NCI-H2029 treated with DMSO at 0.1 percent for 48 hours (cell line): ENCODE measurements at regions not wholly inside any gene's neighbourhood (a gene's known extent, or its start where the extent isn't known, plus 50 kb on each side); places are given as distances from the start of the nearest gene placed in this dataset.

Source experiments
- DNase-seq: peaks from one replicate; lab custom pipeline; 2025; lab: John Stamatoyannopoulos, UW

- DNase-seq: no peak
Observed at GRCh38 chr15:99921101-99921500, 187.9 kb upstream of the LYSMD4 start.

DNA sequence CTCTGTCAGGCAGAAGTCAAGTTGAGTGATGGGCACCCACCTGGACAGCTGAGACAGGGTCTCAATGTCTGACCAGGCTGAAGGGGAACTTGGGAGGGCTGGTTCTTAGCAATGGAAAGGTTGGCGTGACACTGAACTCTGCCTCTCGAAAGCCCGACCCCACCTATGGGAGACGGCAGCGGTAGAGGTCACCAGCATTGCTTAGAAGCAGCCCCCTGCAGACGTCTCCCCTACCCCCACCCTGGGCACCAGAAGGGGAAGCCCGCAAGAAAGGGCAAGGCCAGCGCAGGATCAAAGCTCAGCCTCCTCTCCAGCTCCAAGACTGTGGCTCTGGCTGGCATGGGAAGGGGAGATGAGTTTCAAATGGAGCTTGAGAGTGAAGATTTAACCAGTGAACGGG lies 184.8 kb upstream of the LYSMD4 start:
- no peak for DNase-seq

DNA sequence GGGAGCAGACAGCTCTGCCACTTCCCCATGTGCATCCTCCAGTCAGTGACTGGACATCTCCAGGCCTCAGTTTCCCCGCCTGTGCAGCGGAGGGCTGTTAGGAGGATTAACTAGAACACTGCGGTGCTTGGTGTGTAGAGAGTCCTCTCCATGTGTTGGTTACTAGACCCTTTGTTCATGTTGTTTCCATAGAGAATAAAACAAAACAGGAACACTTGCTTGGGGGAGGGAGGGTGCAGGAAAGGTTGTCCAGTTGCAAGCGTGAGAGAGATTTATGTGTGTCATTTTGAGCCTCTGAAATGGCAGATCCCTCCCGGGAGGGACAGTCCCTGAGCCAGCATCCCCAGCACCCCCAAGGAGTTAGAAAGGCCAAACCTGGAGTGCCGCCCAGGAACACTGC lies 184.0 kb upstream of the LYSMD4 start:
- no peak for DNase-seq

DNA sequence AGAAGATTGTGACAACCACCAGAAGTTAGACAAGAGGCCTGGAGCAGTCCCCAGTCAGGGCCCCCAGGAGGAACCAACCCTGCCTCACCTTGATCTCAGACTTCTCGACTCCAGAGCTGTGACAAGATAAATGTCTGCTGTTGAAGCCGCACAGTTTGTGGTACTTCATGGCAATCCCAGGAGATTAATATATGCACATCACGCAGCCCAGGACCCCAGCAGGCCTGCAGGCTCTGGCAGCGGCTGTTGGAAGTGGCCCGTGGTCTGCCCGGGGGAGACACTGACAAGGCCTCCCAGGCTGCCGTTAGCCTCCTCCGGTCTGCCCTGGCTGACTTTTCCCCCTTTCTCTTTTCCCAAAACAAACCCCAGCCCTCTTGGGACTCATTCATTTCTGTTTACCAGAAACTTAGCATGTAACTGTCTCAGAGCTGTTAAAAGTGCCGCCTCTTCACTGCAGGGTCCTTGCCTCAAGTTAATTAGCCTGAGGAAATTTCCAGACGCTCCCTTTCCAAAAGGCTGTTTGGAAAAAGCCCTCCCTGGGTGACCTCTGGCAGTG lies 183.5 kb upstream of the LYSMD4 start:
- DNase-seq: no peak

- DNase-seq: no peak
Observed at GRCh38 chr15:99914723-99915122, 181.5 kb upstream of the LYSMD4 start.

DNA sequence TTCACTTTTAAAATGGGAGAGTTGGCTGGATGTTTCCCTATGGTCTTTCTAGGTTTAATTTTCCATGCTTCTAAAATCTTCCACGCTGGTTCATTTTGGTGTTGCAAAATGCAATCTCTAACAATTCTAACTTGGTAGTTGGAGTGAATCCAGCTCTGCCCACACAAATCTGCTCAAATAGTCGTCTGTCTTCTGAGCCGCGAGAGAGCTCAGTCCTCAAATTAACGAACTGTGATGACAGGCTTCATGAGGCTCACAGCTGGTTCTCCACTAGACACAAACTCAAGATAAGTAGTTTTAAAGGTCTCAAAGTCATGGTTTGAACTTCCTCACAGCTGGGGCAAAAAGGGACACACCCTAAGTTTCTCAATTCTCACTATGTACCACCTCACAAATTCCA lies 178.6 kb upstream of the LYSMD4 start:
- no peak for DNase-seq

GRCh38 chr15:99909592-99910295 lies 176.5 kb upstream of the LYSMD4 start:
- no peak for DNase-seq

DNA sequence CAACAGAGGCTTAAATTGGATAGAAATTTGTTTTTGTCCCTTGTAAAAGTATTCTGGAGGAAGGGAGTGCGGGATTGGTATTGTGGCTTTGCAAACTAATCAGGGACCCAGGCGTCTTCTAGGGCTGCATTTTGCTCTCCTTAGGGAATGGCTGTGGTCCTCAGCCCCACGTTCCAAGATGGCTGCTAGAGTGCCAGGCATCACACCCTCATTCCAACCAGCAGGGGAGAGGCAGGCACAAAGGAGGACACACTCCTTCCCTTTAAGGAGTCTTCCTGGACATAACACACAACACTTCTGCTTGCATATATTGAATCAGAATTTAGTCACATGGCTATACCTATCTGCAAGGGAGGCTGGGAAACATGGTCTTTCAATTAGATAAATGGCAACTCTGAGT lies 174.5 kb upstream of the LYSMD4 start:
- no peak for DNase-seq

DNA sequence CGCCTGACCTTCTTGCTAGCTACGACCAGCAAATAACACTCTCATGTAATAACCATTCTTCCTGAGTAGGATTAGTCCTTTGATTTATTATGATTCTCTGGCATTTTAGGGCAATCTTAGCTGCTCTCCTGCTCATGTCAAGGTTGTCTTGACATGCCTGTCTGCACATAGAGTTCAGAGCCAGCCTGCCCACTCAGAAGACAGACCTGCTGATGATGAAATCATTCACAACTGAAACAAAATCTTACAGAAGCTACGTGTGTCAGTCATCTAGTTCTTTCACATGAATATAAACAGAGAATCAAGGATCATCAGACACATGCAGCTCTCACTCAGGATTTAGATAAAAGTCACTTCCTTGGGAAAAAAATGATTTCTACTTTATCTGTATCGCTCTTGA lies 173.6 kb upstream of the LYSMD4 start:
- DNase-seq: no peak

DNA sequence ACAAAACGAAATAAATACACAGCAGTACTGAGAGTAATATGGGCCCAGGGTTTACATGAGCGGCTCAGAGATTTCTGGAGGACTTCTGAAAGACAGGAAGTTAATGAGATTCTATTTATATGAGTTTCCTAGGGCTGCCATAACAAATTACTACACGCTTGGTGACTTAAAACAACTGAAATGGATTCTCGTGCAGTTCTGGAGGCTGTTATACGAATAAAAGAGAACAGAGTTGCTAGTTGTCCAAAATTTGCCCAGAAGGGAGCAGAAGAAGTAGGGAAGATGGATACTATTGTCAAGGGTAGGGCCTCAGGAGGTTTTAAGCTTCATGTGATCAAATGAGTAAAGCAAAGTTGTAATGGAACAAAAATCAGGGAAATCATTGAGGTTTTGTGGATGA lies 173.1 kb upstream of the LYSMD4 start:
- no peak for DNase-seq

DNA sequence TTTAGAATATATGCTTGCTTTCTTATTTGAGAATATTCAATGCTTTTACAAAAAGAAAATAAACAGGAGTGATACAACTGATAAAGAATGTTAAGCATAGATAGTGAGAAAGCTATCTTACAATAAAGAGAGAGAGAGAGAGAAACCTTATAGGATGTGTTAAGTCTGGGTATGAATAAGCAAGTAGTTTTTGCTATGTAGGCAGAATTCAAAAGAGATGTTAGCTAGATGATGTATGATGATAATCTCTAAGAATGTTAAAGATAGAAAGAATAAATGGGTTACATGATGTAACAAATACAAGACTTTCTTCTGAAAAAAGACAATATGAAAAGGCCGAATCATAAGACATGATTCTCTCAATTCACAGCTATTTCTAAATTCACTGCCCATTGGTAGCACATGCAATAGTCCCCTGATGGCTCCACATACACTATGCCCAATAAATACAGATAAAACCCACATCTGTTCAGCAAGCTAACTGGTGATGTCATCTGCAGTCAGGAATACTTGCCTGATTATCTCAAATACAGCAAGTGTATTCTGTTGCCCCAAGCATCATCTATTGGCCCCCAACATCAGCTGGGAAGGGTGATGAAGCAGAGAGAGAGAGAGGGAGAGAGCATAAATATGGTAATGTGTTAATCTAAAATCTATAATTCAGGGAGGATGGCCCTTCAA lies 169.2 kb upstream of the LYSMD4 start:
- DNase-seq: no peak

DNA sequence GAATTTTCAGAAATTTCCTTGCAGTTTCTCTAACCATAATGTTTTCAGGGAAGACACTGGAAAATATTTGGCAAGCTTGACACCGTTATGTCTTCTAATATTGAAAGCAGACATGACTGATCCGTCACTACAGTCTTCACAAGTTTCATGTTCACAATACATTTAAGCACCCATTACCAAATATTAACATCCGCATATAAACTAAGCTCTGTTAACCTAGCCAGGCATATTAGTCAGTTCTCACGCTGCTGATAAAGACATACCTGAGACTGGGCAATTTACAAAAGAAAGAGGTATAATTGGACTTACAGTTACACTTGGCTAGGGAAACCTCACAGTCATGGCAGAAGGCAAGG lies 162.7 kb upstream of the LYSMD4 start:
- no peak for DNase-seq

DNA sequence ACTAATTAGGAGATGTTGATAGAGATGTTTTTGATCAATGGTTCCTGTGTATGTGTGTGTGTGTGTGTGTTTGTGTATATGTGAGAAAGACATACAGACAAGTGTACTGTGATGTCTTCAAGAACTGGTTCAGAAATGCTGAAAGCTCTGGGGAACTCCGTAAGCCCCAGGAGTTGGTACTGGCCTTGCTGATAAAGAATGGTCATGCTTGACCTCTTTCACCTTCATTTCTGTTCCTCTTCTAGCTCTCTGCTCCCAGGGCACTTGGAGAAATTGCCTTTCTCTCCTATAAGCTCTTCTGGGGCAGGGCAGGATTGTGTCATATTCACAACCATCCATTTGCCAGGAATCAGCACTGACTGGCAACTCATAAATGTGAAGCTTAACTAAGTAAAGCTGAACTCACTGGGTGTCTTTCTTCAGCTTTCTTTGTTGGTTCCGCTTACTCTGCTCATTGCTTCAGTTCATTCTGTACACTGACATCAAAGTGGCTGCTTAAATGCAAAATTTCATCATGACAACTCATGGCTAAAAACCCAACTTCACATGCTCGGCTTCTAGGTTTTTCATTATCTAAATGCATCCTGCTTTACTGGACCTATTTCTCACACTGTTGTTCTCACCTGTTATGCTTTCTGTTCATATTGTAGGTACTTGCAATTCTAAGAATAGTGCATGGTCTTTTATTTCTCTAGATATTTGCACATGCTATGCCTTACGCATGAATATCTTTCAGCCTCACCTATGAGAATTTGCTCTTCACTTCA lies 162.1 kb upstream of the LYSMD4 start:
- no peak for DNase-seq

GRCh38 chr15:99878835-99879234 lies 145.6 kb upstream of the LYSMD4 start:
- DNase-seq: no peak

GRCh38 chr15:99873451-99873850 lies 140.2 kb upstream of the LYSMD4 start:
- no peak for DNase-seq

DNA sequence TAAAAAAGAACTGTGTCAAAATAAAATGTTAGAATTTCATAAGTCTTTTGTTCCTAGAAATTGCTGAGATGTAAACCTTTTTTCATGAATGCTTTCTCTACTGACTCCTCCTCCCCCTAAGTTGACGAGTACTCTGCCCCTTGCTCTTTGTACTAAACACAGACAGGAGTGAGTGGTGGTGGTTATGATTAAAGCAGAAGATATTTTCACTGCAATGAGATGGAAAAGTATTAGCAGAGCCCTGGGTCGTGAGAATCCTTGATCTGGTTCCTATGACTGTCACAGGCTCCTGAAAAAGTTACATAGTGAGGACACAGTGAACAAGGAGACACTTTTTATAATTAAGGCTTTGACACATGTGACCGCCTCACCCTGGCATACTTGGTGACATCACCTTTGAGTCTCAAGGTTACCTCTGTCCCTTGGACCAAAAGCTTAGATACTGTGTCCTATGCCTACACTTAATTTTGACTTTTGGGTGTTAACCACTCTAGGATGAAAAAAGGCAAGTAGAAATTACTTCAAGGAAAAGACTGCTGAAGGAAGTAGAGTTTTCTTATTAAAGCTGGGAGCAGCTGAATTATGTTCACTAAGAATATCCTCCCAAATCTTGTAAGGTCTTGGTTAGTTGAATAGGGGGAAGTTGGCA lies 130.4 kb upstream of the LYSMD4 start:
- DNase-seq: no peak

GRCh38 chr15:99857836-99858235 lies 124.6 kb upstream of the LYSMD4 start:
- DNase-seq: peak; percentile 21

- DNase-seq: no peak
Observed at GRCh38 chr15:99850517-99850916, 117.3 kb upstream of the LYSMD4 start.

DNA sequence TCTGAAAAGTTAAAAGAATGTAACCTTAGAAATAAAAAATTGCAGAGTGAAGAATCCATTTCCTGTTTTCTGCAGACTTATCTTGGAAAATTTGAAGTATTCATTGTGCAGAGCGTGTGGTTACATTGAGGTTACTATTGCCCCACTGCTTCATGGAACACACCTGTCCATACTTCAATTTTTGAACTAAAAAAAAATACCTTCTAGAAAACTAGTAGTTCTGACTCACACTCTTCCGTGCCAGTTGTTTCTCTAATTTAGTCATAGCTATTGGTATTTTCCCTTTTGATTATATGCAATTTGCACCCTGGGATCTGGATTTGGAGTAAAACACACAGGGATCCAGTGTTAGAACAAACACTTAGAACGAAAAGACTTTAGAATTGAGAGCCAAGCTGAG lies 111.8 kb upstream of the LYSMD4 start:
- DNase-seq: no peak

DNA sequence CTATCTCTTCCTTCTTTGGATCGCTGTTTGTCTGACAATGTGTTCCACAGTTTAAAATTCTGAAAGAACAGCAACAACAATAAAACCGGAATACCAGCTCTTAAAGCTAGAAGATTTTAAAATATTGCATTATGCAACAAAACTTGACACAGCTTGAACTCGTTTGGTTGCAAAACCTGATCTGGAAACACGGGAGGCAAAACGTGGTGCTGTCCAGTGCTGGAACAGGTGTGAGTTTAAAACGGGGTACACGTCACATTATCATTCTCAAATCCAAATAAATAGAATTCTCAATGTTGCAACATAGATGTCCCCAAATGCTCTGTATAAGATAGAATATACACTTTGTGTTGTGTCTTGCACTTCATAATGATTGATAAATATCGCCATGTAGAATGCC lies 110.9 kb upstream of the LYSMD4 start:
- DNase-seq: no peak

- no peak for DNase-seq
Observed at GRCh38 chr15:99842071-99842470, 108.8 kb upstream of the LYSMD4 start.

DNA sequence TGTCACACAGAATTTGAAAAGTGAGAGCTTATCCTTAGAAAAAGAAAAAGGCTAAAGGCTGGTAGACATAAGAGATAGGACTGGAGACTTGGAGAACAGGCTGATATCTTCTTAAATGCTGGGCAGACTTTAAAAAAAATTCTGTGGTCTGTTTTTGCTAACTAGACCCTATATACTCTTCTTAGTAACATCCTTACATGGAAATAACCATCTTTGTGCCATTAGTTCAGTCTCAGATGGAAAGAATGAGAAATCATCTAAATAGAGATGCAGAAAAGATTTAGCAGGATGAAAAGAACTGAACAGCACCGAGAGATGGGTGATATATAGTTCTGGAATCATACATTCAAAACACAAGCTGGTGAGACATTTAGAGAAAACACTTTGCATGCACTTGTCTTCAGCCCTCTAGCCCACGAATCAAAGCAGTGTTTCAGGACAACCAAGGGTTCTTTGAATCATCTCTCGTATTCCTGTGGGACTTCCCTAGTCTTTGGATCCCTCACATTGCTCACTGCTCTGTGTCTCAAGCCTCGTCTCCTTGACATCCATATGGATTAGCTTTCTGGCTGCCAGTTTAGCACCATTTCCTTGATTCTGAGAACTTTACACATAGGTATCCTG lies 93.0 kb upstream of the LYSMD4 start:
- DNase-seq: no peak
